ENCODE measurements at regions not wholly inside any gene's neighbourhood (a gene's known extent, or its start where the extent isn't known, plus 50 kb on each side); places are given as distances from the start of the nearest gene placed in this dataset.

DNA sequence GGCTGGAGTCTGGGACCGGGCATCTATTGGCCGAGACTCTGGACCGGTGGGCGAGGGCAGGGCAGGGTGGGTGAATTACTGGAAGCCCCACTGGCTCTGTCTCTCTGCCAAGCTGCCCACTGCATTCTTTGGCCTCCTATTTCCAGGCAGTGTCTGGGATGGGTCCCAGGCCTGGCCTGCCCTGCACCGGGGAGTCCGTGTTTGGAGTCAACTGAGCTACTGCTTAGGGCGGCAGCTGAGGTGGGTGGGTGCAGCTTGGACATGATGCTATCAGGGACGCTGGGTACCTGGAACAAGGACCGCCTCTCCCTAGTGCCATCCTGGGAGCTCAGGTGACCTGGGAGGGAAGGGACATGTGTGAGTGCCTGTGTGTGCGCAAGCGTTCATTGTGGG, 58.1 kb downstream of the SOCS3 start:
- Histone ChIP-seq H3K4me1 (ENCODE audit: insufficient read depth, low read length) (peaks cover 9% of the 10 kb centered on the region), H3K9ac (ENCODE audit: low read length) (no peak overlapping the region), H2AFZ (ENCODE audit: low read depth, low read length) (no peak overlapping the region), H3K27ac (ENCODE audit: low read depth, low read length) (no peak overlapping the region), H3K4me3 (ENCODE audit: insufficient read depth, low read depth, low read length) (no peak overlapping the region), H3K4me2 (ENCODE audit: low read length) (no peak overlapping the region), H3K36me3 (ENCODE audit: insufficient read depth, low read length) (no peaks in the 10 kb centered on the region), H4K20me1 (ENCODE audit: insufficient read depth, low read length) (no peaks in the 10 kb centered on the region), H3K79me2 (ENCODE audit: insufficient read depth, low read length) (no peaks in the 10 kb centered on the region), H3K9me3 (ENCODE audit: insufficient read depth, low read depth, low read length) (peaks cover 4% of the 10 kb centered on the region), H3K27me3 (ENCODE audit: insufficient read depth, low read length) (no peaks in the 10 kb centered on the region)
- Mint-ChIP-seq H3K36me3 (ENCODE audit: low read depth, unreplicated experiment) (peaks cover 6% of the 10 kb centered on the region), H3K27ac (ENCODE audit: unreplicated experiment) (no peak overlapping the region), H3K9me3 (ENCODE audit: unreplicated experiment) (peaks cover 7% of the 10 kb centered on the region), H3K4me1 (ENCODE audit: low read depth, unreplicated experiment) (peaks cover 6% of the 10 kb centered on the region), H3K27me3 (ENCODE audit: low read depth, unreplicated experiment) (peaks cover 10% of the 10 kb centered on the region), H3K4me3 (ENCODE audit: unreplicated experiment) (no peak overlapping the region)
- no peak for FAIRE-seq
- TF ChIP-seq, protein P1, sequence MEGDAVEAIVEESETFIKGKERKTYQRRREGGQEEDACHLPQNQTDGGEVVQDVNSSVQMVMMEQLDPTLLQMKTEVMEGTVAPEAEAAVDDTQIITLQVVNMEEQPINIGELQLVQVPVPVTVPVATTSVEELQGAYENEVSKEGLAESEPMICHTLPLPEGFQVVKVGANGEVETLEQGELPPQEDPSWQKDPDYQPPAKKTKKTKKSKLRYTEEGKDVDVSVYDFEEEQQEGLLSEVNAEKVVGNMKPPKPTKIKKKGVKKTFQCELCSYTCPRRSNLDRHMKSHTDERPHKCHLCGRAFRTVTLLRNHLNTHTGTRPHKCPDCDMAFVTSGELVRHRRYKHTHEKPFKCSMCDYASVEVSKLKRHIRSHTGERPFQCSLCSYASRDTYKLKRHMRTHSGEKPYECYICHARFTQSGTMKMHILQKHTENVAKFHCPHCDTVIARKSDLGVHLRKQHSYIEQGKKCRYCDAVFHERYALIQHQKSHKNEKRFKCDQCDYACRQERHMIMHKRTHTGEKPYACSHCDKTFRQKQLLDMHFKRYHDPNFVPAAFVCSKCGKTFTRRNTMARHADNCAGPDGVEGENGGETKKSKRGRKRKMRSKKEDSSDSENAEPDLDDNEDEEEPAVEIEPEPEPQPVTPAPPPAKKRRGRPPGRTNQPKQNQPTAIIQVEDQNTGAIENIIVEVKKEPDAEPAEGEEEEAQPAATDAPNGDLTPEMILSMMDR (IDR thresholded peaks at IDR 0.05; ENCODE audit: insufficient read depth, low read depth, low read length), result no peak
- TF ChIP-seq EZH2 (IDR thresholded peaks at IDR 0.05; ENCODE audit: insufficient read depth, low read length), result no peak
- no peak for DNase-seq (ENCODE audit: low read depth)

DNA sequence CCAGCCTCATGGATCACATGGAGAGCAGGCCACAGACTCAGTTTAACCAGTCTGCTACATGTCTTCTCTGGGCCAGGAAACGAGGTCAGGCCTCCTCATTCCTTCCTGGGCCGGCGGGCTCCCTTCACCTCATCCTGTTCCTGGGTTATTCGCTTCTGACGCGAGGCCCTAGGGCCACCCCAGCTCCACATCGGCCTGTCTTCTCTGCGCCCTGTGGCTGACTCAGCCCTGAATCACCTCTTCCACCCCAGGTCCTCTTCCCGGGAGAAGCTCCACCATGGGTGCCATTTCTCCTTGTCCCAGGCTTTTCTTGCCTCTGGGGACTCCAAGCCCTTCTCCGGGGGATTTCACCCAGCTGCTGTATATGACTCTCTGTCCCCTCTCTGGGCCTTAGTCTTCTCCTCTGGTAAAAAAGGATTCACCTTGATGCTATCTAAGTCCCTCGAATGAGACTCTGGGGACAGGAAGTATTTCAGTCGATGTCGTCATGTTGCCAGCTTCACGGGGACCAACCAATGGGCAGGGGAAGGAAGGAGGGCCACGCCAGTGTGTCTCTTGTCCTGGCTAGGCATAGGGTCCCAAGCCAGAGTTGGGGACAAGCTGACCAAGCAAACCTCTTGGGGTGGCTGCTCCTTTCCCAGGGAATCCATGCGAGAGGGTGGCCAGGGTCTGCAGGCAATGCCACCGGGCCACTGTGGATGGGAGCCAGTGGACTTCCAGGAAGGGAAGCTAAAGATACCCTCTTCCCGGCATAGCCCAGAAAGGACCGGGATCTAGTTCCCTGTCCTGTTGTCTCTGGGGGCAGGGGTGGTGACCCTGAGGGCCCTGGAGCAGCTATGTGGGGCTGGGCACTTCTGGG, 58.7 kb downstream of the SOCS3 start:
- TF ChIP-seq, protein P1 (IDR thresholded peaks at IDR 0.05; ENCODE audit: insufficient read depth, low read depth, low read length), result no peak
- TF ChIP-seq EZH2 (IDR thresholded peaks at IDR 0.05; ENCODE audit: insufficient read depth, low read length), result no peak
- no peak overlapping the region for H3K27ac ChIP-seq (ENCODE audit: low read depth, low read length)
- peaks cover 6% of the 10 kb centered on the region for H3K4me1 Mint-ChIP-seq (ENCODE audit: low read depth, unreplicated experiment)
- H3K36me3 ChIP-seq (ENCODE audit: insufficient read depth, low read length), result no peaks in the 10 kb centered on the region
- H3K27me3 ChIP-seq (ENCODE audit: insufficient read depth, low read length), result no peaks in the 10 kb centered on the region
- H3K9ac ChIP-seq (ENCODE audit: low read length), result no peak overlapping the region
- no peaks in the 10 kb centered on the region for H3K79me2 ChIP-seq (ENCODE audit: insufficient read depth, low read length)
- peaks cover 9% of the 10 kb centered on the region for H3K27me3 Mint-ChIP-seq (ENCODE audit: low read depth, unreplicated experiment)
- H4K20me1 ChIP-seq (ENCODE audit: insufficient read depth, low read length), result no peaks in the 10 kb centered on the region
- H3K4me2 ChIP-seq (ENCODE audit: low read length), result no peak overlapping the region
- H3K4me3 Mint-ChIP-seq (ENCODE audit: unreplicated experiment), result no peak overlapping the region
- peaks cover 4% of the 10 kb centered on the region for H3K9me3 ChIP-seq (ENCODE audit: insufficient read depth, low read depth, low read length)
- H3K36me3 Mint-ChIP-seq (ENCODE audit: low read depth, unreplicated experiment), result peaks cover 4% of the 10 kb centered on the region
- DNase-seq (ENCODE audit: low read depth) (no peak), FAIRE-seq (no peak)
- H2AFZ ChIP-seq (ENCODE audit: low read depth, low read length), result peak overlapping the region; percentile 67
- H3K4me1 ChIP-seq (ENCODE audit: insufficient read depth, low read length), result peaks cover 9% of the 10 kb centered on the region
- H3K9me3 Mint-ChIP-seq (ENCODE audit: unreplicated experiment), result peaks cover 5% of the 10 kb centered on the region
- peak overlapping the region; percentile 72 for H3K27ac Mint-ChIP-seq (ENCODE audit: unreplicated experiment)
- no peak overlapping the region for H3K4me3 ChIP-seq (ENCODE audit: insufficient read depth, low read depth, low read length)

DNA sequence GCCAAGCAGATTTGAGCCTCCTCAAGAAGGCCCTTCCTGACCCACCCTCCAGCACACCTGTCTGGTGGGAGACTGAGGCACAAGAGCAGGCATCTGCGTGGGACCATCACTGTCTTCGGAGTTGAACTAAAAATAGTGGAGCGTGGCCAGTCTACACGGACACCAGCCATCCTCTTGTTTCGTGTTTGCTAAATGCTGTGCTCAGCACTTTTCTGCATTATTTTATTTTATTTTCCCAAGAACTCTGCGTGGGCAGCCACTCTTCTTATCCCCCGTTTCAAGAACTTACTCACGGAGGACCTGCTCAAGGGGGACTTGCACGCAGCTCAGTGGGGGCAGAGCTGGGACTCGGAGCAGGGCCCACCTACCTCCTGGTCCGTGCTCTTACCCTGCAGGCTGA, 60.8 kb downstream of the SOCS3 start:
- no peaks in the 10 kb centered on the region for H3K9me3 ChIP-seq (ENCODE audit: insufficient read depth, low read depth, low read length)
- no peak for DNase-seq (ENCODE audit: low read depth)
- Mint-ChIP-seq H3K27ac (ENCODE audit: unreplicated experiment) (no peak overlapping the region), H3K4me3 (ENCODE audit: unreplicated experiment) (no peak overlapping the region), H3K4me1 (ENCODE audit: low read depth, unreplicated experiment) (peaks cover 6% of the 10 kb centered on the region), H3K9me3 (ENCODE audit: unreplicated experiment) (no peaks in the 10 kb centered on the region), H3K27me3 (ENCODE audit: low read depth, unreplicated experiment) (peaks cover 6% of the 10 kb centered on the region), H3K36me3 (ENCODE audit: low read depth, unreplicated experiment) (no peaks in the 10 kb centered on the region)
- H3K4me1 ChIP-seq (ENCODE audit: insufficient read depth, low read length), result peaks cover 16% of the 10 kb centered on the region
- H3K9ac ChIP-seq (ENCODE audit: low read length), result no peak overlapping the region
- no peak overlapping the region for H3K4me2 ChIP-seq (ENCODE audit: low read length)
- no peaks in the 10 kb centered on the region for H3K27me3 ChIP-seq (ENCODE audit: insufficient read depth, low read length)
- no peak overlapping the region for H2AFZ ChIP-seq (ENCODE audit: low read depth, low read length)
- FAIRE-seq, result no peak
- H4K20me1 ChIP-seq (ENCODE audit: insufficient read depth, low read length), result no peaks in the 10 kb centered on the region
- H3K79me2 ChIP-seq (ENCODE audit: insufficient read depth, low read length), result no peaks in the 10 kb centered on the region
- H3K36me3 ChIP-seq (ENCODE audit: insufficient read depth, low read length), result no peaks in the 10 kb centered on the region
- no peak overlapping the region for H3K27ac ChIP-seq (ENCODE audit: low read depth, low read length)
- H3K4me3 ChIP-seq (ENCODE audit: insufficient read depth, low read depth, low read length), result no peak overlapping the region
- no peak for TF ChIP-seq EZH2 (IDR thresholded peaks at IDR 0.05; ENCODE audit: insufficient read depth, low read length)
- TF ChIP-seq, protein P1 (IDR thresholded peaks at IDR 0.05; ENCODE audit: insufficient read depth, low read depth, low read length), result no peak
